ENCODE measurements at regions not wholly inside any gene's neighbourhood (a gene's known extent, or its start where the extent isn't known, plus 50 kb on each side); places are given as distances from the start of the nearest gene placed in this dataset.

DNA sequence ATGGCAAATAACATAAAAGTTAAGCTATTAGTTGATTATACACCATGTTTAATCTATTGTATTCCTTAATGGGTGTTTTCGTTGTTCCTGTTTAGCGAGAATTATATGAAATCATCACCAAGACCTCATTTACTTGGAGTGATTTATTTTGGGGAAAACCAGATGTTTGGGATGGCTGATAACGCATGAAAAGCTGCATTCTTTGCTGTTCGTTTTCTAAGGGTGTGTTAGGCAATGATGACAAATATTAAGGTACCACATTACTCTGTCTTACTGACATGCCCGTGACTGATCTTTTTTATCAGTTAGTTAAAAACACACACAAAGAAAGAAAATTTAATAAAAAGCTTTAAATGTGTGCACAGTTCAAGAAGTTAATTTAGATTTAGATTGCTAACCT is 176.4 kb downstream of the ZFP64 start:
- DNase-seq, result no peak
- Histone ChIP-seq H3K27me3 (ENCODE audit: insufficient read depth, low read depth, severe bottlenecking) (no peaks in the 10 kb centered on the region), H3K4me3 (ENCODE audit: low read depth, low read length) (no peak overlapping the region), H3K27ac (no peak overlapping the region), H3K36me3 (no peaks in the 10 kb centered on the region), H3K9me3 (ENCODE audit: severe bottlenecking) (no peaks in the 10 kb centered on the region)
- TF ChIP-seq, protein P1, sequence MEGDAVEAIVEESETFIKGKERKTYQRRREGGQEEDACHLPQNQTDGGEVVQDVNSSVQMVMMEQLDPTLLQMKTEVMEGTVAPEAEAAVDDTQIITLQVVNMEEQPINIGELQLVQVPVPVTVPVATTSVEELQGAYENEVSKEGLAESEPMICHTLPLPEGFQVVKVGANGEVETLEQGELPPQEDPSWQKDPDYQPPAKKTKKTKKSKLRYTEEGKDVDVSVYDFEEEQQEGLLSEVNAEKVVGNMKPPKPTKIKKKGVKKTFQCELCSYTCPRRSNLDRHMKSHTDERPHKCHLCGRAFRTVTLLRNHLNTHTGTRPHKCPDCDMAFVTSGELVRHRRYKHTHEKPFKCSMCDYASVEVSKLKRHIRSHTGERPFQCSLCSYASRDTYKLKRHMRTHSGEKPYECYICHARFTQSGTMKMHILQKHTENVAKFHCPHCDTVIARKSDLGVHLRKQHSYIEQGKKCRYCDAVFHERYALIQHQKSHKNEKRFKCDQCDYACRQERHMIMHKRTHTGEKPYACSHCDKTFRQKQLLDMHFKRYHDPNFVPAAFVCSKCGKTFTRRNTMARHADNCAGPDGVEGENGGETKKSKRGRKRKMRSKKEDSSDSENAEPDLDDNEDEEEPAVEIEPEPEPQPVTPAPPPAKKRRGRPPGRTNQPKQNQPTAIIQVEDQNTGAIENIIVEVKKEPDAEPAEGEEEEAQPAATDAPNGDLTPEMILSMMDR (IDR thresholded peaks at IDR 0.05; ENCODE audit: low read depth, low read length), result no peak

DNA sequence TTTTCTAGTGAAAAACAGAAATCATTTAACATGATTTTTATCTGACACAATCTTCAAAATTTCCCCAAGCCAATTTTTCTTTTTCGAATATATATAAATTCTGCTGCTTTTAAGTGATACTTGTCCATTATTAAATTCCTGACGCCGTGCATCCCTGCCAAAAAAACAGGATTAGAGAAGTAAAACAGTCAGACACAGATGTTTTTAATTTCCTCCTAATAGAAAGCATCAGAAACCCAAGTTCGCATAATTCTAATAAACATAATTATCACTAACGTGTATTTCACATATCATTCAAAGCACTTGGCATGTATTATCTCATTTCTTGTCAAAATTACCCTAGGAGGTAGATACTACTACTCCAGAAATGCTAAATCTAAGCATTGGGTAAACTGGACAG is 179.5 kb downstream of the ZFP64 start:
- TF ChIP-seq, protein P1 (IDR thresholded peaks at IDR 0.05; ENCODE audit: low read depth, low read length), result no peak
- Histone ChIP-seq H3K9me3 (ENCODE audit: severe bottlenecking) (no peaks in the 10 kb centered on the region), H3K27me3 (ENCODE audit: insufficient read depth, low read depth, severe bottlenecking) (no peaks in the 10 kb centered on the region), H3K36me3 (no peaks in the 10 kb centered on the region), H3K27ac (no peak overlapping the region), H3K4me3 (ENCODE audit: low read depth, low read length) (no peak overlapping the region)
- DNase-seq, result no peak

DNA sequence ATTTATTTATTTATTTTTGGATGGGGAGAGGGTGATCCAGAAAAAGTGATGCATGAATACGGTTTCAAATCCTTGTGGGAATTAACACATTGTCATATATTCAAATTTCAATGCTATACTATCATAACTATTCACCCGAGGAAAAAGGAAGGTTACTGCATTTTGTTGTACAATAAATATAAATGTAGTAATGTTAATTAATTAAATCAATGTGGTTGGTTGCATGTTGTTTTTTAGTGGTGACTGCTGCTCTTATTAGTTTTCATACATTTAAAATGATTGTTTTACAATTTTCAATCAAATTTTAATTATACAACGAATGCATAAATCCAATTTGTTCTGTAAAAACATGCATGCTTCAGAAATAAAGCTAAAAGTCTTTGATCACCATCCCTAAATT is 180.5 kb downstream of the ZFP64 start:
- Histone ChIP-seq H3K27ac (peak overlapping the region; percentile 88), H3K36me3 (no peaks in the 10 kb centered on the region), H3K4me3 (ENCODE audit: low read depth, low read length) (peak overlapping the region; percentile 12), H3K9me3 (ENCODE audit: severe bottlenecking) (no peaks in the 10 kb centered on the region), H3K27me3 (ENCODE audit: insufficient read depth, low read depth, severe bottlenecking) (no peaks in the 10 kb centered on the region)
- DNase-seq, result no peak
- TF ChIP-seq, protein P1 (IDR thresholded peaks at IDR 0.05; ENCODE audit: low read depth, low read length), result no peak

DNA sequence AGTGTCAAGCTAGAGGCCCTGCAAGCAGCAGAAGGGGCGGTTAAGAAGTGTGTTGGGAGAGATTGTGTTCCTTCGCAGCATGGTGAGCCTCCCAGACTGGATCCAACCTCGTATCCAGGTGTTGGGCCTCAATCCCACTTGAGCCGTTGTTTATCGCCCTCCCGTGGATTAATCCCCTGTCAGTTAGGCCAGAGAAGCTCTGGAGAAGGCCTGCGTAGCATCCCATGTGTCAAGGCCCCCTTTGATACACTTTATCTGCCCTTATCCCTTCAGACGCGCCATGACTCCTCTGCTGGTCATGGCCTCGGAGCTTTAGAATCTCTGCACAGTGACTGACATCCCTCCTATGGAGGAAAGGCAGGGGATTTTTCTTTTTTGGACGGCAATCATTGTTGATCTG is 181.0 kb downstream of the ZFP64 start:
- DNase-seq, result peak; percentile 93
- H3K4me3 ChIP-seq (ENCODE audit: low read depth, low read length), result peak overlapping the region; percentile 12
- no peaks in the 10 kb centered on the region for H3K36me3 ChIP-seq
- no peaks in the 10 kb centered on the region for H3K9me3 ChIP-seq (ENCODE audit: severe bottlenecking)
- TF ChIP-seq, protein P1 (IDR thresholded peaks at IDR 0.05; ENCODE audit: low read depth, low read length), result no peak
- no peaks in the 10 kb centered on the region for H3K27me3 ChIP-seq (ENCODE audit: insufficient read depth, low read depth, severe bottlenecking)
- peak overlapping the region; percentile 88 for H3K27ac ChIP-seq

GRCh38 chr20:52008874-52009273 is 182.7 kb downstream of the ZFP64 start:
- Histone ChIP-seq H3K27me3 (ENCODE audit: insufficient read depth, low read depth, severe bottlenecking) (no peaks in the 10 kb centered on the region), H3K27ac (no peak overlapping the region), H3K36me3 (no peaks in the 10 kb centered on the region), H3K9me3 (ENCODE audit: severe bottlenecking) (no peaks in the 10 kb centered on the region), H3K4me3 (ENCODE audit: low read depth, low read length) (no peak overlapping the region)
- TF ChIP-seq, protein P1 (IDR thresholded peaks at IDR 0.05; ENCODE audit: low read depth, low read length), result no peak
- DNase-seq, result no peak

- TF ChIP-seq, protein P1 (IDR thresholded peaks at IDR 0.05; ENCODE audit: low read depth, low read length), result no peak
- Histone ChIP-seq H3K27ac (no peak overlapping the region), H3K27me3 (ENCODE audit: insufficient read depth, low read depth, severe bottlenecking) (no peaks in the 10 kb centered on the region), H3K4me3 (ENCODE audit: low read depth, low read length) (no peak overlapping the region), H3K9me3 (ENCODE audit: severe bottlenecking) (no peaks in the 10 kb centered on the region), H3K36me3 (no peaks in the 10 kb centered on the region)
- DNase-seq, result no peak
Observed at GRCh38 chr20:52004715-52005114, 186.9 kb downstream of the ZFP64 start.
